ENCODE measurements at regions not wholly inside any gene's neighbourhood (a gene's known extent, or its start where the extent isn't known, plus 50 kb on each side); places are given as distances from the start of the nearest gene placed in this dataset.

- Histone ChIP-seq H3K9ac (ENCODE audit: low read length) (no peak overlapping the region), H3K36me3 (ENCODE audit: low read depth, low read length) (no peaks in the 10 kb centered on the region), H3F3A (ENCODE audit: low read length, unreplicated experiment) (no peaks in the 10 kb centered on the region), H3K27ac (ENCODE audit: low read length) (no peak overlapping the region), H4K20me1 (ENCODE audit: low read length) (no peaks in the 10 kb centered on the region), H3K4me3 (ENCODE audit: low read length) (no peak overlapping the region), H2AFZ (ENCODE audit: low read length) (no peak overlapping the region), H3K9me2 (replicated peaks; ENCODE audit: low read length) (no peaks in the 10 kb centered on the region), H3K27me3 (ENCODE audit: low read length) (peaks cover 16% of the 10 kb centered on the region), H3K4me2 (ENCODE audit: low read length) (no peak overlapping the region), H3K9me3 (ENCODE audit: low read length) (no peaks in the 10 kb centered on the region), H3K4me1 (ENCODE audit: insufficient read depth, low read length) (no peaks in the 10 kb centered on the region), H3K79me2 (ENCODE audit: low read length) (no peaks in the 10 kb centered on the region)
- BruUV-seq (replicated peaks), result no TSS peak
- intact Hi-C loops (cut with micrococcal nuclease), result no loop called here
- DNase-seq (no peak), ATAC-seq (no peak)
- TF ChIP-seq CTCF (conservative IDR thresholded peaks at IDR 0.05; ENCODE audit: low read depth, low read length) (no peak), EZH2 (IDR thresholded peaks at IDR 0.05; ENCODE audit: low read length, unreplicated experiment) (no peak), EZH2phosphoT487 (IDR thresholded peaks at IDR 0.05; ENCODE audit: borderline replicate concordance, low read length) (no peak)
- ChIA-PET POLR2A (ENCODE audit: unreplicated experiment) (no interaction called here), CTCF (no interaction called here)
Observed at GRCh38 chr16:86421995-86422394, 88.3 kb upstream of the FOXF1 start.

- POLR2A ChIA-PET (ENCODE audit: unreplicated experiment), result no interaction called here
- CTCF ChIA-PET, result no interaction called here
- no peak for ATAC-seq
- BruUV-seq (replicated peaks), result no TSS peak
- Histone ChIP-seq H2AFZ (ENCODE audit: low read length) (no peak overlapping the region), H3K27me3 (ENCODE audit: low read length) (peaks cover 35% of the 10 kb centered on the region), H3K36me3 (ENCODE audit: low read depth, low read length) (no peaks in the 10 kb centered on the region), H3K4me3 (ENCODE audit: low read length) (no peak overlapping the region), H3K9me2 (replicated peaks; ENCODE audit: low read length) (no peaks in the 10 kb centered on the region), H3K9ac (ENCODE audit: low read length) (no peak overlapping the region), H3F3A (ENCODE audit: low read length, unreplicated experiment) (no peaks in the 10 kb centered on the region), H4K20me1 (ENCODE audit: low read length) (no peaks in the 10 kb centered on the region), H3K27ac (ENCODE audit: low read length) (no peak overlapping the region), H3K4me2 (ENCODE audit: low read length) (no peak overlapping the region), H3K9me3 (ENCODE audit: low read length) (no peaks in the 10 kb centered on the region), H3K4me1 (ENCODE audit: insufficient read depth, low read length) (no peaks in the 10 kb centered on the region), H3K79me2 (ENCODE audit: low read length) (no peaks in the 10 kb centered on the region)
- intact Hi-C loops (cut with micrococcal nuclease), result no loop called here
- no peak for TF ChIP-seq EZH2 (IDR thresholded peaks at IDR 0.05; ENCODE audit: low read length, unreplicated experiment)
- no peak for TF ChIP-seq EZH2phosphoT487 (IDR thresholded peaks at IDR 0.05; ENCODE audit: borderline replicate concordance, low read length)
- no peak for TF ChIP-seq CTCF (conservative IDR thresholded peaks at IDR 0.05; ENCODE audit: low read depth, low read length)
- DNase-seq, result no peak
Observed at GRCh38 chr16:86424398-86424797, 85.9 kb upstream of the FOXF1 start.

GRCh38 chr16:86424985-86425384 lies 85.3 kb upstream of the FOXF1 start:
- no peaks in the 10 kb centered on the region for H3F3A ChIP-seq (ENCODE audit: low read length, unreplicated experiment)
- no peaks in the 10 kb centered on the region for H3K36me3 ChIP-seq (ENCODE audit: low read depth, low read length)
- ChIA-PET CTCF (no interaction called here), POLR2A (ENCODE audit: unreplicated experiment) (no interaction called here)
- H3K27ac ChIP-seq (ENCODE audit: low read length), result no peak overlapping the region
- no peaks in the 10 kb centered on the region for H3K9me3 ChIP-seq (ENCODE audit: low read length)
- no TSS peak for BruUV-seq (replicated peaks)
- H3K4me1 ChIP-seq (ENCODE audit: insufficient read depth, low read length), result no peaks in the 10 kb centered on the region
- H3K79me2 ChIP-seq (ENCODE audit: low read length), result no peaks in the 10 kb centered on the region
- intact Hi-C loops (cut with micrococcal nuclease), result no loop called here
- no peak overlapping the region for H3K9ac ChIP-seq (ENCODE audit: low read length)
- H4K20me1 ChIP-seq (ENCODE audit: low read length), result no peaks in the 10 kb centered on the region
- peaks cover 41% of the 10 kb centered on the region for H3K27me3 ChIP-seq (ENCODE audit: low read length)
- DNase-seq (no peak), ATAC-seq (no peak)
- no peak overlapping the region for H2AFZ ChIP-seq (ENCODE audit: low read length)
- no peak for TF ChIP-seq EZH2 (IDR thresholded peaks at IDR 0.05; ENCODE audit: low read length, unreplicated experiment)
- TF ChIP-seq CTCF (conservative IDR thresholded peaks at IDR 0.05; ENCODE audit: low read depth, low read length), result no peak
- no peak for TF ChIP-seq EZH2phosphoT487 (IDR thresholded peaks at IDR 0.05; ENCODE audit: borderline replicate concordance, low read length)
- no peak overlapping the region for H3K4me3 ChIP-seq (ENCODE audit: low read length)
- no peaks in the 10 kb centered on the region for H3K9me2 ChIP-seq (replicated peaks; ENCODE audit: low read length)
- H3K4me2 ChIP-seq (ENCODE audit: low read length), result no peak overlapping the region

Data from PC-3 (cell line).